ENCODE measurements at regions not wholly inside any gene's neighbourhood (a gene's known extent, or its start where the extent isn't known, plus 50 kb on each side); places are given as distances from the start of the nearest gene placed in this dataset.

GRCh38 chr13:23947893-23948292 lies 50.6 kb upstream of the C1QTNF9B start:
- Histone ChIP-seq H3K27ac (ENCODE audit: low read depth in 1 of 2, low read length in 1 of 2) (no peak overlapping the region), H3K9ac (ENCODE audit: insufficient read depth in 1 of 2, low read length in 2 of 2) (no peak overlapping the region), H3K27me3 (ENCODE audit: control insufficient read depth in 3 of 3, insufficient read depth in 3 of 3, low read length in 2 of 3) (peaks cover 0 to 3% (median 0%) of the 10 kb centered on the region in 3 donors), H3K9me3 (ENCODE audit: control insufficient read depth in 4 of 4, insufficient read depth in 3 of 4, low read length in 3 of 4) (no peaks in the 10 kb centered on the region), H3K4me1 (ENCODE audit: control insufficient read depth in 5 of 5, insufficient read depth in 5 of 5, low read length in 5 of 5) (no peaks in the 10 kb centered on the region), H3K36me3 (ENCODE audit: control insufficient read depth in 4 of 4, insufficient read depth in 4 of 4, low read length in 4 of 4) (no peaks in the 10 kb centered on the region), H3K4me3 (no peak overlapping the region)
- ATAC-seq (ENCODE audit: insufficient read depth, low FRiP score) (no peak), DNase-seq (no peak)
- TF ChIP-seq CTCF (IDR thresholded peaks at IDR 0.05; ENCODE audit: control extremely low read depth, extremely low read depth) = no peak
- WGBS, 2 donors = 85 to 92% methylated on average over 8 of the region's 8 CpGs

GRCh38 chr13:23949200-23949599 lies 51.9 kb upstream of the C1QTNF9B start:
- H3K9me3 ChIP-seq (ENCODE audit: control insufficient read depth in 4 of 4, insufficient read depth in 3 of 4, low read length in 3 of 4) = no peaks in the 10 kb centered on the region

GRCh38 chr13:23949736-23950135 lies 52.4 kb upstream of the C1QTNF9B start:
- no peak overlapping the region for H3K27ac ChIP-seq (ENCODE audit: low read depth in 1 of 2, low read length in 1 of 2)
- H3K4me3 ChIP-seq = no peak overlapping the region
- ATAC-seq (ENCODE audit: insufficient read depth, low FRiP score) (no peak), DNase-seq (no peak)
- WGBS, 2 donors = 88 to 92% methylated on average over 4 of the region's 4 CpGs
- no peak overlapping the region for H3K9ac ChIP-seq (ENCODE audit: insufficient read depth in 1 of 2, low read length in 2 of 2)
- H3K4me1 ChIP-seq (ENCODE audit: control insufficient read depth in 5 of 5, insufficient read depth in 5 of 5, low read length in 5 of 5) = no peaks in the 10 kb centered on the region
- peaks cover 0 to 3% (median 0%) of the 10 kb centered on the region in 3 donors for H3K27me3 ChIP-seq (ENCODE audit: control insufficient read depth in 3 of 3, insufficient read depth in 3 of 3, low read length in 2 of 3)
- H3K36me3 ChIP-seq (ENCODE audit: control insufficient read depth in 4 of 4, insufficient read depth in 4 of 4, low read length in 4 of 4) = no peaks in the 10 kb centered on the region
- TF ChIP-seq CTCF (IDR thresholded peaks at IDR 0.05; ENCODE audit: control extremely low read depth, extremely low read depth) = no peak
- H3K9me3 ChIP-seq (ENCODE audit: control insufficient read depth in 4 of 4, insufficient read depth in 3 of 4, low read length in 3 of 4) = no peaks in the 10 kb centered on the region

More at GRCh38 chr13:23949200-23949599, 51.9 kb upstream of the C1QTNF9B start:
- no peak for ATAC-seq (ENCODE audit: insufficient read depth, low FRiP score)
- Histone ChIP-seq H3K4me1 (ENCODE audit: control insufficient read depth in 5 of 5, insufficient read depth in 5 of 5, low read length in 5 of 5) (no peaks in the 10 kb centered on the region), H3K4me3 (no peak overlapping the region), H3K36me3 (ENCODE audit: control insufficient read depth in 4 of 4, insufficient read depth in 4 of 4, low read length in 4 of 4) (no peaks in the 10 kb centered on the region), H3K27ac (ENCODE audit: low read depth in 1 of 2, low read length in 1 of 2) (no peak overlapping the region), H3K27me3 (ENCODE audit: control insufficient read depth in 3 of 3, insufficient read depth in 3 of 3, low read length in 2 of 3) (peaks cover 0 to 3% (median 0%) of the 10 kb centered on the region in 3 donors), H3K9ac (ENCODE audit: insufficient read depth in 1 of 2, low read length in 2 of 2) (no peak overlapping the region)
- 88 to 89% methylated on average over 7 of the region's 7 CpGs for whole genome bisulfite sequencing, 2 donors
- DNase-seq = no peak
- TF ChIP-seq CTCF (IDR thresholded peaks at IDR 0.05; ENCODE audit: control extremely low read depth, extremely low read depth) = no peak

All from lung (tissue), 11 donors.